HG03135 (cell line): ENCODE measurements at regions not wholly inside any gene's neighbourhood (a gene's known extent, or its start where the extent isn't known, plus 50 kb on each side); places are given as distances from the start of the nearest gene placed in this dataset.
"Not testable (repeated sequence)": the region's sequence is repeated elsewhere in the genome, so short reads cannot be mapped to it uniquely, and the experiment has no call there.

Experiments
- ATAC-seq: cut with Tn5 transposase; IDR thresholded peaks from one replicate; pipeline ENCODE4 v1.9.1; 2021; ENCODE audit warnings: mild to moderate bottlenecking, moderate library complexity; ENCODE audit not compliant: unreplicated experiment

DNA sequence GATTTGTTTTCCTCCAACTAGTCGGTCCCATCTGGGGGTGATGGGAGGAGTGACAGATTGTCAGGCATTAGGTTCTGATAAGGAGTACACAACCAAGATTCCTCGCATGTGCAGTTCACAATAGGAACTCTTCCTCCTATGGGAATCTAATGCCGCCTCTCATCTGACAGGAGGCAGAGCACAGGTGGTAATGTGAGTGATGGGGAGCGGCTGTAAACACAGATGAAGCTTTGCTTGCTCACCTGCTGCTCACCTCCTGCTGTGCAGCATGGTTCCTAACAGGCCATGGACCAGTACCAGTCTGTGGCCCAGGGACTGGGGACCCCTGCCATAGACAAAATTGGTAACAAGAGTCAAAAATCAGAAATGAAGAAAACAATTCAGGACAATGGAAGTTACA lies 173.3 kb upstream of the HMHB1 start:
- no peak for ATAC-seq

- ATAC-seq = no peak
Measured at GRCh38 chr5:143636931-143637528, 174.9 kb upstream of the HMHB1 start.

DNA sequence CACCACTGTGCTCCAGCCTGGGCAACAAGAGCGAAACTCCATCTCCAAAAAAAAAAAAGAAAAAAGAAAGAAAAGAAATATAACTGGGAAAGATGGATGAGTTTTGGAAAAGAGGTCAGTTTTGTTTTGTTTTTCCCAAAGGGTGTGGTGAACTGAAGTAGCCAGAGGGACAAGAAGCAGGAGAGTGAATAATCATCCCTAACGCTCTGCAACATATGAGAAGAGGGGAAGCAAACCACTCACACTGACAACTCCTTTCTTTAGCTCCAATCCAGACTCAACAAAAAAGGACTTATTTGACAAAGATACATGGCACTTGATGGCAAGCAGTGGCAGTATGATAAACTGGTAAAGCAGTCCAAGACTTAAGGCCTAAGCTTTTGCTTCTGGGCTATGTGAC lies 176.1 kb upstream of the HMHB1 start:
- no peak for ATAC-seq

DNA sequence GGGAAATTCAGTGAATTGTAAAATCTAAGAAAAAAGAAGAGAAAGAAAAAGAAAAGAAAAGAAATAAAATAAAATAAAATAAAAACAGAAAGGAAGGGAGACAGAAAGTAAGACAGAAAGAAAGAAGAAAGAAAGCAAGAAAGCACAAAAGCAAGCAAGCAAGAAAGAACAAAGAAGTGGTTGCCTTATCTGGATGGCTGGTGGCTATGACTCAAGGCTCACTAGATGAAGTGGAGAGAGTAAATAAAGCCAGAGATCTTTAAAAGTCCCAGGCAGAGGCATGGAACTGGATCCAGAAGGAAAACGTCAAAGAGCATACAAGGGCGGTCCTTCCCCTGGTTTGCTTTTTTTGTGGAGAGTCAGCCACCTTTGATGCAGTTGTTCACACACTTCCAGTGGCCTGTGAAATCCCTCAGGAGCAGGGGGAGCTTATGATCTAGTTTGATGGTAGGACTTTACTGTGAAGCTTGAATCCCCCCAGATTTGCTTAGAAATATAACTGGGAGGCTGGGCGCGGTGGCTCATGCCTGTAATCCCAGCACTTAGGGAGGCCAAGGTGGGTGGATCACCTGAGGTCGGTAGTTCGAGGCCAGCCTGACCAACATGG lies 176.7 kb upstream of the HMHB1 start:
- no peak for ATAC-seq

DNA sequence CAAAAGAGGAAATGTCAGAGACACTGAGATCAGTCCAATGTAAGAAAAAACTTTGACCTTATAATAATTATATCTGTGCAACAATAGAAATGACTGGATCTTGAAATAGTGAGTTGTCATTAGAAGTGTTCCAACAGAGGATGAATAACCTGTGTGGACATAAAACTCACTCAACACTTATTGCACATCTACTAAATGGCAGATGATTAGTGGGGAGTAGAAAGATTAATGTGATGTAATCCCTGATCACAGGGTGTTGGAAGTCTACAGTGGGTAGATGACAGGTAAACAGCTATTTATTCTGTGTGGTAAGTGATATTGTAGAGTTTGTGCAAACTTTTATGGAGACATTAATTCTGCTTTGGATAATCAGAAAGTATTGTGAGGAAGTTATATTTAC lies 177.3 kb upstream of the HMHB1 start:
- no peak for ATAC-seq

- ATAC-seq = no peak
Measured at GRCh38 chr5:143629871-143630659, 181.9 kb upstream of the HMHB1 start.

- ATAC-seq = not testable (repeated sequence)
Measured at GRCh38 chr5:143625048-143625447, 186.9 kb upstream of the HMHB1 start.

GRCh38 chr5:143624465-143624864 lies 187.5 kb upstream of the HMHB1 start:
- ATAC-seq = no peak

- no peak for ATAC-seq
Measured at GRCh38 chr5:143619040-143619439, 192.9 kb upstream of the HMHB1 start.

- ATAC-seq = no peak
Measured at GRCh38 chr5:143618141-143618540, 193.8 kb upstream of the HMHB1 start.

GRCh38 chr5:143614831-143615230 lies 197.1 kb upstream of the HMHB1 start:
- ATAC-seq = no peak

DNA sequence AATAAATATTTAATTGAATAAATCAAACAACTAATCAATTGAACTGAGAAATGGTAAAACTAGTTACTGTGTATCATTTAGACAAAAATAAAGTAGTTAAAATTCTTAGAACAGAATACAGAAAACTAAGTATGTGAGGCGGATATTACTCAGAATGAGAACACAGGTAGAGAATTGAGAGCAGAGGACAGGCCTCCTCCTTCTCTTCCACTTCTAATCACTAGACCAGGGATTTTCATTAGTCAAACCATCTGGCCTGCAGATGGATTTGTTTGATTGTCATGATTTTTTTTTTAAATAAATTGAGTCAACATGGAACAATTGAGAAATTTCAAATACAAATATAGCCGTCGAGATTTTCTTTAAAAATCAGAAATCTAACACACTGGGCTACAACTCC lies 198.6 kb upstream of the HMHB1 start:
- ATAC-seq = no peak

- ATAC-seq = no peak
Measured at GRCh38 chr5:143610946-143611345, 201.0 kb upstream of the HMHB1 start.

GRCh38 chr5:143606043-143606752 lies 202.7 kb upstream of the NR3C1 start:
- ATAC-seq = peak; percentile 80

- peak; percentile 56 for ATAC-seq
Measured at GRCh38 chr5:143605403-143606005, 202.0 kb upstream of the NR3C1 start.

DNA sequence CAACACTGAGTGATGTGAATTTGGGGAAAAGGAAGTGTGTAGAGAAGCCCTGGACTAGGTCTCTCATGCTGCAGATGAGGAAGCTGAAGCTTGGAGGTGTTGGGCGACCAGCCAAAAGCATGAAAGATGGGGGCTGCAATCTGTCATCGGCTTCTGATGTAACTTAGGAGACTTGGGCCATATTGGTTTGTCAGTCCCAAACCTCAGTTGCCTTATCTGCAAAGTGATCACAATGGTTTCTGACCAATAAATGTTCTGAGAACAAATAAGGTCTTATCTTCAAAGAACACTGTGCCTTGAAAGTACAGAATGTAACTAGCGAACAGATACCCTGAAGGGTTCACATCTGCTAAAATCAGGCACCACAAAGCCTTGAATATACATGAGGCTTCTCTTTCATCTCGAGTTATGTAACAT lies 198.4 kb upstream of the NR3C1 start:
- ATAC-seq = no peak

DNA sequence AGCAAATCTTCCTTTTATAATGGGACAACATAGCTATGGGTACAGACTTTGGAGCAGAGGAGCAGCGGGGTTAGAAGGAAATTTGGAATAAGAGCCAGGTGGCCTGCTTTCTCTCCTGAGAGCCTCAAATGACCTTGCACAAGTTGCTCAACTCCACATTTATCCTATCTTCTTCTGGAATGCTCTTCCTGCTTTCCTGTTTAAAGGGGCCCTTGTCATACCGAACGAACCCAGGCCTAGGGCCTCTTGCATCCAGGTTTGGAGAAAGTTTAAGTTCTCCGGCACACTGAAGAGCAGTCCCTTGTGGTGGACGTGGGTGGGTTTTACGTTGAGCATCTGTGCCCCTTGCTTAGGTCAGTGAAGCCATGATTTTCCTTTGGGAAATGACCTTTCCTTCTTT lies 197.9 kb upstream of the NR3C1 start:
- no peak for ATAC-seq

- no peak for ATAC-seq
Measured at GRCh38 chr5:143600396-143601075, 197.1 kb upstream of the NR3C1 start.

DNA sequence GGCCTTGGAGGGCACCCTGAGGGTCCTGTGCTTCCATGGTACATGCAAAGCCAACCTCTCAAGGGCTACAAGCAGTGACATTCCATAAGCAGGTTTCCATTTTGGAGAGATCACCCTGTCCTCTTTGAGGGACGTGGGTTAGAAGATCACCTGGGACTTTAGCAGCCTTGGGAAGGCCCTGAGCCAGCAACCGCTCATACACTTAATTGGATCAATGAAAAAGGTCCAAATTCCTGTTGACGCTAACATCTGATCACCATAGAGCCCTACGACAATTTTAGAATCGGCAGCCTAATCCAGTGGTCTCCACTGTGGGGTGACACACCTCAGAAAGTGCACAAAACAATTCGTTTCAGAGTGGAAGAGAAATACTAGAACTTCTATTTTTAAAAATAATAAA lies 196.0 kb upstream of the NR3C1 start:
- no peak for ATAC-seq

GRCh38 chr5:143596824-143597223 lies 193.3 kb upstream of the NR3C1 start:
- no peak for ATAC-seq
